H1 (cell line): ENCODE measurements at regions not wholly inside any gene's neighbourhood (a gene's known extent, or its start where the extent isn't known, plus 50 kb on each side); places are given as distances from the start of the nearest gene placed in this dataset.

Experiments used
- RFX5 ChIP-seq: IDR thresholded peaks from 2 replicates; pipeline ENCODE4 v1.6.1; 2011; ENCODE audit warnings: low read depth, low read length, improper control_type of control experiment, borderline replicate concordance

DNA sequence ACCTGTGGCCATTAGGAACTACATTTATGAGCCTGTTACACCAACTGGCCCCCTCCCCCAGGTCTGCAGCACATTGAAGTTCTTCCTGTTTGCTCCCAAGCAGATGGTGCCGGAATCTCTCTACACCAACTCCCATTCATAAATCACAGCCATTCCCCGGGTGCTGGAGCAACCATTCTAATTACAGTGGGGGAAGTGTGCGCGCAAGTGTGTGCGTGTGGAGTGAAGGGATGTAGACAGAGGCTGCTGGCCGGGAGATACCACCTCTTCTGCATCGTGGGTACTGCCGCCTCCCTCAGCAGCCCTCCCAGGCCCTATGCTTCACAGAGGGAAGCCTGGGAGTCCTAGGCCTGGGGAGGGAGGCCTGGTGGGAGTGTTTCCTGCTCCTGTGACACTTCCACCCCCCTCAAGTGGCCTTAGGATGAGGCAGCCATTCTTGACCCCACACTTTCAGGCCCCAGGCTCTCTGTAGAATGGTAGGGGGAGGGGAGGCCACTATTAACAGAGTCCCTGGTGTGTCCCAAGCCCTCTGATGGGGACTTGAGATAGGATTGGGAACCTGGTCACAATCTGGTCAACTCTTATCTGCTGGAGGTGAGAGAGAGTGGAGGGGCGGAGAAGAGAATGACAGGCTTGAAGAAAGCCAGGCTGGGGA, 69.1 kb downstream of the MAGEF1 start (continued):
- TF ChIP-seq RFX5, result no peak
